ENCODE measurements at regions not wholly inside any gene's neighbourhood (a gene's known extent, or its start where the extent isn't known, plus 50 kb on each side); places are given as distances from the start of the nearest gene placed in this dataset.
A peak's percentile ranks its signal among the peaks of the same experiment; 100 is the strongest.

DNA sequence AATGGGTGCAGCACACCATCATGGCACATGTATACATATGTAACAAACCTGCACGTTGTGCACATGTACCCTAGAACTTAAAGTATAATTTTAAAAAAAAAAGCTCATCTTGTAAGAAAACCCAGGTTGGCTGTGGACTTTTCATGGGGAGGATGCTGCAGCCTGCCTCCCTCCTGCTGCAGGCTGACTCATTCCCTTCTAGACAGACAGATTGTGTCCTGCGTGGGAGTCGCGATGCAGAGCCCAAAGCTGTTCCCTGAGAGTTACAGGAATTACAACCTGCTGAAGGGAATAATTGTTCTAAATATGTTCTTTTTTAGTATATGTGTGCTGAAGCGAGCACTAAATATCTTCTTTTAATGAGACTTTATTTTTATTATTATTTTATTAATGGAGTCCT is 93.2 kb downstream of the TBX19 start:
- Histone ChIP-seq H3K27ac (ENCODE audit: low read depth, low read length) (no peak overlapping the region), H3K9me3 (ENCODE audit: insufficient read depth, low read depth, low read length) (no peaks in the 10 kb centered on the region), H3K4me3 (ENCODE audit: insufficient read depth, low read depth, low read length) (no peak overlapping the region), H2AFZ (ENCODE audit: low read depth, low read length) (no peak overlapping the region), H3K4me1 (ENCODE audit: insufficient read depth, low read length) (no peaks in the 10 kb centered on the region), H3K27me3 (ENCODE audit: insufficient read depth, low read length) (peaks cover 3% of the 10 kb centered on the region), H3K9ac (ENCODE audit: low read length) (no peak overlapping the region), H3K79me2 (ENCODE audit: insufficient read depth, low read length) (no peaks in the 10 kb centered on the region), H4K20me1 (ENCODE audit: insufficient read depth, low read length) (no peaks in the 10 kb centered on the region), H3K4me2 (ENCODE audit: low read length) (no peak overlapping the region), H3K36me3 (ENCODE audit: insufficient read depth, low read length) (no peaks in the 10 kb centered on the region)
- no peak overlapping the region for H3K27ac Mint-ChIP-seq (ENCODE audit: unreplicated experiment)
- DNase-seq (ENCODE audit: low read depth): peak; percentile 17
- peaks cover 14% of the 10 kb centered on the region for H3K27me3 Mint-ChIP-seq (ENCODE audit: low read depth, unreplicated experiment)
- peaks cover 1% of the 10 kb centered on the region for H3K4me1 Mint-ChIP-seq (ENCODE audit: low read depth, unreplicated experiment)
- no peak for TF ChIP-seq EZH2 (IDR thresholded peaks at IDR 0.05; ENCODE audit: insufficient read depth, low read length)
- TF ChIP-seq, protein P1, sequence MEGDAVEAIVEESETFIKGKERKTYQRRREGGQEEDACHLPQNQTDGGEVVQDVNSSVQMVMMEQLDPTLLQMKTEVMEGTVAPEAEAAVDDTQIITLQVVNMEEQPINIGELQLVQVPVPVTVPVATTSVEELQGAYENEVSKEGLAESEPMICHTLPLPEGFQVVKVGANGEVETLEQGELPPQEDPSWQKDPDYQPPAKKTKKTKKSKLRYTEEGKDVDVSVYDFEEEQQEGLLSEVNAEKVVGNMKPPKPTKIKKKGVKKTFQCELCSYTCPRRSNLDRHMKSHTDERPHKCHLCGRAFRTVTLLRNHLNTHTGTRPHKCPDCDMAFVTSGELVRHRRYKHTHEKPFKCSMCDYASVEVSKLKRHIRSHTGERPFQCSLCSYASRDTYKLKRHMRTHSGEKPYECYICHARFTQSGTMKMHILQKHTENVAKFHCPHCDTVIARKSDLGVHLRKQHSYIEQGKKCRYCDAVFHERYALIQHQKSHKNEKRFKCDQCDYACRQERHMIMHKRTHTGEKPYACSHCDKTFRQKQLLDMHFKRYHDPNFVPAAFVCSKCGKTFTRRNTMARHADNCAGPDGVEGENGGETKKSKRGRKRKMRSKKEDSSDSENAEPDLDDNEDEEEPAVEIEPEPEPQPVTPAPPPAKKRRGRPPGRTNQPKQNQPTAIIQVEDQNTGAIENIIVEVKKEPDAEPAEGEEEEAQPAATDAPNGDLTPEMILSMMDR (IDR thresholded peaks at IDR 0.05; ENCODE audit: insufficient read depth, low read depth, low read length): no peak
- H3K9me3 Mint-ChIP-seq (ENCODE audit: unreplicated experiment): peaks cover 3% of the 10 kb centered on the region
- H3K4me3 Mint-ChIP-seq (ENCODE audit: unreplicated experiment): no peak overlapping the region
- no peaks in the 10 kb centered on the region for H3K36me3 Mint-ChIP-seq (ENCODE audit: low read depth, unreplicated experiment)
- FAIRE-seq: no peak

DNA sequence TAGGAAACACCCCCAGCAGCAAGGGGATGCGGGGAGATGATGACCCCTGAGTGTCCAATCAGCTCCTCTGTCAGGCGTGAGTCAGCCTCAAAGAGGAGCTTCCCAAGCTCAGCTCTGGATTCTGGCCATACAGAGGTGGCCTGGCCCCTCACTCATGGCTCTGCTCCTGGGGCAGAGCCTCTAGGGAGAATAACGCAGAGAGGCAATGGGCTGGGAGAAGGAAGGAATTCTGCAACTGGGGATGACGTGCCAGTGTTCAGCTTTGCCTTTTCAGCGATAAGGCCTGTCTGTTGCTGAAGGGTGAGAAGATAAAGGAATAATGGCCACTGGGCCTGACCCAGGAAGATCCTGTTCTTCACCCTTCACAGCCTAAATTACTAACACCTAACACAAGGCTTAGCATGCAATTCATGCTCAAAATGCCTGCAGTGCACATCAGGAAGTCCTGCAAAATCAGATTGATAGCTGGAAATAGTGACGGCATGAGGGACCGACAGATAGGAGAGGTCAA is 92.2 kb downstream of the TBX19 start:
- Histone ChIP-seq H4K20me1 (ENCODE audit: insufficient read depth, low read length) (no peaks in the 10 kb centered on the region), H2AFZ (ENCODE audit: low read depth, low read length) (no peak overlapping the region), H3K79me2 (ENCODE audit: insufficient read depth, low read length) (no peaks in the 10 kb centered on the region), H3K36me3 (ENCODE audit: insufficient read depth, low read length) (no peaks in the 10 kb centered on the region), H3K27me3 (ENCODE audit: insufficient read depth, low read length) (peaks cover 3% of the 10 kb centered on the region), H3K4me1 (ENCODE audit: insufficient read depth, low read length) (no peaks in the 10 kb centered on the region), H3K27ac (ENCODE audit: low read depth, low read length) (no peak overlapping the region), H3K9ac (ENCODE audit: low read length) (no peak overlapping the region), H3K4me3 (ENCODE audit: insufficient read depth, low read depth, low read length) (no peak overlapping the region), H3K4me2 (ENCODE audit: low read length) (no peak overlapping the region), H3K9me3 (ENCODE audit: insufficient read depth, low read depth, low read length) (no peaks in the 10 kb centered on the region)
- no peak overlapping the region for H3K27ac Mint-ChIP-seq (ENCODE audit: unreplicated experiment)
- H3K4me1 Mint-ChIP-seq (ENCODE audit: low read depth, unreplicated experiment): peaks cover 5% of the 10 kb centered on the region
- peaks cover 2% of the 10 kb centered on the region for H3K36me3 Mint-ChIP-seq (ENCODE audit: low read depth, unreplicated experiment)
- H3K4me3 Mint-ChIP-seq (ENCODE audit: unreplicated experiment): no peak overlapping the region
- DNase-seq (ENCODE audit: low read depth) (no peak), FAIRE-seq (no peak)
- peaks cover 17% of the 10 kb centered on the region for H3K27me3 Mint-ChIP-seq (ENCODE audit: low read depth, unreplicated experiment)
- TF ChIP-seq, protein P1 (IDR thresholded peaks at IDR 0.05; ENCODE audit: insufficient read depth, low read depth, low read length): no peak
- no peak for TF ChIP-seq EZH2 (IDR thresholded peaks at IDR 0.05; ENCODE audit: insufficient read depth, low read length)
- H3K9me3 Mint-ChIP-seq (ENCODE audit: unreplicated experiment): peaks cover 6% of the 10 kb centered on the region

DNA sequence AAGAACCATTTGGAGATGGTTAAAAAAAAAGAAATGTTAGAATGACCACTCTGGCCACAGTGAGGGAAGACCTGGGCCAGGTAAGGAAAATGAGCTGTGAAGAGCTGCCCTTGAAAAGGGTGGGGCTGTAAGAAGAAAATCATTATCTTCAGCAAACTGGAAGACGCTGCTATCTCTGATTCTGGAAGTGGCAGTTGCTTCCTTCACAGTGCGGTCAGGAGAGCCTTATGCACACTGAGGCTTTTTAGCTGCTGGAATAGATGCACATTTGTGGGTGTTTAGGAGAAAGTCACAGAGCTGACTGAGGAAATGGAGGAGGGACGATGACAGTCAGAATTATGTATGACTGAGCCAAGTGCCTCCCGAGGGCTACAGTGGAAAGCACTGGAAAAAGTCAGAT is 91.6 kb downstream of the TBX19 start:
- Histone ChIP-seq H3K9me3 (ENCODE audit: insufficient read depth, low read depth, low read length) (no peaks in the 10 kb centered on the region), H3K79me2 (ENCODE audit: insufficient read depth, low read length) (no peaks in the 10 kb centered on the region), H3K27ac (ENCODE audit: low read depth, low read length) (no peak overlapping the region), H3K4me1 (ENCODE audit: insufficient read depth, low read length) (no peaks in the 10 kb centered on the region), H3K4me2 (ENCODE audit: low read length) (no peak overlapping the region), H2AFZ (ENCODE audit: low read depth, low read length) (no peak overlapping the region), H3K27me3 (ENCODE audit: insufficient read depth, low read length) (peaks cover 3% of the 10 kb centered on the region), H3K9ac (ENCODE audit: low read length) (no peak overlapping the region), H3K36me3 (ENCODE audit: insufficient read depth, low read length) (no peaks in the 10 kb centered on the region), H3K4me3 (ENCODE audit: insufficient read depth, low read depth, low read length) (no peak overlapping the region), H4K20me1 (ENCODE audit: insufficient read depth, low read length) (no peaks in the 10 kb centered on the region)
- peaks cover 17% of the 10 kb centered on the region for H3K27me3 Mint-ChIP-seq (ENCODE audit: low read depth, unreplicated experiment)
- peaks cover 2% of the 10 kb centered on the region for H3K36me3 Mint-ChIP-seq (ENCODE audit: low read depth, unreplicated experiment)
- H3K4me3 Mint-ChIP-seq (ENCODE audit: unreplicated experiment): no peak overlapping the region
- no peak overlapping the region for H3K27ac Mint-ChIP-seq (ENCODE audit: unreplicated experiment)
- DNase-seq (ENCODE audit: low read depth): no peak
- H3K9me3 Mint-ChIP-seq (ENCODE audit: unreplicated experiment): peaks cover 3% of the 10 kb centered on the region
- no peak for FAIRE-seq
- TF ChIP-seq, protein P1 (IDR thresholded peaks at IDR 0.05; ENCODE audit: insufficient read depth, low read depth, low read length): no peak
- TF ChIP-seq EZH2 (IDR thresholded peaks at IDR 0.05; ENCODE audit: insufficient read depth, low read length): no peak
- H3K4me1 Mint-ChIP-seq (ENCODE audit: low read depth, unreplicated experiment): peaks cover 5% of the 10 kb centered on the region
